ENCODE measurements at regions not wholly inside any gene's neighbourhood (a gene's known extent, or its start where the extent isn't known, plus 50 kb on each side); places are given as distances from the start of the nearest gene placed in this dataset.
A peak's percentile ranks its signal among the peaks of the same experiment; 100 is the strongest.

DNA sequence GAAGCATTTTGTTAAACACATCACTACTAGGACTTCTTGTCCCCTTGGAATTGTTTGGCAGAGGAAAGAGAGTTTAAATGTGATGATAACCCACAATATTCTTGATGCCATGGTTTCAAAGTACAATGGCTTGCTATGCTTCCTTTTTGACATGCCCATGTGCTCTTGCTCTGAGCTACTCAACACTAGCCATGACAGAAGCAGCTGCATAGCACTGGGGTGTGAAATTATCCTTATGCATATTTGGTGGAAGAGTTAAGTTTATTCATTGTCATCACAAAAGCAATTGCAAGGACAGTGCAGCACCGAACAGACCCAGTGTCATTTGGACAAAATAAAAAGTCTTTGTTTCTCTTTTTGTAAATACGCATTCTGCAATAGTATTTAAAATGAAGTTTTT, 209.9 kb upstream of the CDH20 start:
- H3K23ac ChIP-seq (ENCODE audit: insufficient read length, low read depth, low read length), result no peak overlapping the region
- TF ChIP-seq CTCF (conservative IDR thresholded peaks at IDR 0.05), result no peak

More for the DNA sequence above, 209.9 kb upstream of the CDH20 start:
- peak overlapping the region in 1 of 3 experiments; percentile 59; a peak in 1 of 7 replicates for H3K27ac Mint-ChIP-seq
- H3K4me2 ChIP-seq (ENCODE audit: insufficient read depth, insufficient read length, low read length), result no peak overlapping the region
- no peaks in the 10 kb centered on the region for H3K79me1 ChIP-seq (ENCODE audit: insufficient read depth, low read depth, low read length, poor library complexity, severe bottlenecking)
- no peak overlapping the region for H2AK5ac ChIP-seq (ENCODE audit: insufficient read length, low read length)
- no peaks in the 10 kb centered on the region for H3K27me3 Mint-ChIP-seq (ENCODE audit: low read depth)
- H3T11ph ChIP-seq (ENCODE audit: low read length), result no peak overlapping the region
- no peak overlapping the region for H2BK5ac ChIP-seq (ENCODE audit: insufficient read length, low read length)
- no peak overlapping the region for H2BK120ac ChIP-seq (ENCODE audit: low read depth, low read length, poor library complexity, severe bottlenecking)
- H4K20me1 ChIP-seq (ENCODE audit: control insufficient read depth, insufficient read depth, insufficient read length), result no peaks in the 10 kb centered on the region
- no peak overlapping the region for H2AFZ ChIP-seq (ENCODE audit: low read length)
- H3K4me1 Mint-ChIP-seq, result peaks cover 3 to 7% of the 10 kb centered on the region in 2 experiments
- H3K9me3 Mint-ChIP-seq, result no peaks in the 10 kb centered on the region
- no peaks in the 10 kb centered on the region for H3K27me3 ChIP-seq (ENCODE audit: insufficient read depth, low read length)
- no peaks in the 10 kb centered on the region for H3K23me2 ChIP-seq (ENCODE audit: insufficient read length, low read depth, low read length, poor library complexity, severe bottlenecking)
- H3K14ac ChIP-seq (ENCODE audit: insufficient read depth, low read length), result no peak overlapping the region
- no peak overlapping the region for H3K56ac ChIP-seq (ENCODE audit: insufficient read length, low read depth, low read length)
- no peak for DNase-seq
- no peak overlapping the region for H4K5ac ChIP-seq (ENCODE audit: insufficient read length, low read depth, low read length)
- no peak overlapping the region for H3K9ac ChIP-seq (ENCODE audit: extremely low read depth, insufficient read length, low read length)
- H3K27ac ChIP-seq (ENCODE audit: insufficient read length, low read depth, low read length), result no peak overlapping the region
- H3K4me3 Mint-ChIP-seq, result no peak overlapping the region
- H3K4me1 ChIP-seq (ENCODE audit: insufficient read depth, low read length), result no peaks in the 10 kb centered on the region; the same call in 1 of the 2 replicates
- no peaks in the 10 kb centered on the region for H3K9me3 ChIP-seq (ENCODE audit: control insufficient read depth, low read depth, low read length)
- H4K8ac ChIP-seq (replicated peaks; ENCODE audit: insufficient read length, low read depth, low read length), result no peak overlapping the region
- no peak overlapping the region for H2BK15ac ChIP-seq (ENCODE audit: low read depth, low read length)
- H2BK12ac ChIP-seq (ENCODE audit: insufficient read length, low read depth, low read length), result no peak overlapping the region
- no peak overlapping the region for H4K91ac ChIP-seq (ENCODE audit: insufficient read length, low read depth, low read length)
- WGBS (ENCODE audit: extremely low coverage, insufficient read length, low lambda C conversion rate), result no CpG with 5 or more reads among the region's 2 CpGs
- H2BK20ac ChIP-seq (ENCODE audit: low read depth, low read length, poor library complexity, severe bottlenecking), result no peak overlapping the region
- no peak overlapping the region for H3K4ac ChIP-seq (ENCODE audit: low read depth, low read length)
- no peaks in the 10 kb centered on the region for H3K79me2 ChIP-seq (ENCODE audit: insufficient read depth, low read length)
- H3K36me3 Mint-ChIP-seq (ENCODE audit: insufficient read depth in 1 of 3, low read depth in 3 of 3), result no peaks in the 10 kb centered on the region
- H3K18ac ChIP-seq (ENCODE audit: insufficient read length, low read depth, low read length), result no peak overlapping the region
